ENCODE measurements at regions not wholly inside any gene's neighbourhood (a gene's known extent, or its start where the extent isn't known, plus 50 kb on each side); places are given as distances from the start of the nearest gene placed in this dataset.

- TF ChIP-seq EZH2 (IDR thresholded peaks at IDR 0.05; ENCODE audit: low read depth, unreplicated experiment): no peak
- TF ChIP-seq ZNF331 (CRISPR knock-in tag; IDR thresholded peaks at IDR 0.05; ENCODE audit: low read depth): no peak
Measured at GRCh38 chr22:49694462-49695260, 133.0 kb downstream of the BRD1 start (continued).

- Mint-ChIP-seq H3K27me3 (ENCODE audit: insufficient read depth, low read depth, poor library complexity) (peaks cover 5% of the 10 kb centered on the region), H3K4me3 (no peak overlapping the region), H3K4me1 (no peaks in the 10 kb centered on the region), H3K27ac (no peak overlapping the region), H3K36me3 (ENCODE audit: low read depth) (peaks cover 20% of the 10 kb centered on the region; the same call in 2 of the 3 replicates), H3K9me3 (peaks cover 41% of the 10 kb centered on the region)
- no peak overlapping the region for H3K27ac ChIP-seq (ENCODE audit: low read depth)
- no peaks in the 10 kb centered on the region for H3K27me3 ChIP-seq (ENCODE audit: insufficient read depth)
- H4K20me1 ChIP-seq (replicated peaks; ENCODE audit: insufficient read depth): no peaks in the 10 kb centered on the region
- H3K36me3 ChIP-seq (ENCODE audit: insufficient read depth): no peaks in the 10 kb centered on the region; the same call in 1 of the 2 replicates
- no peaks in the 10 kb centered on the region for H3F3A ChIP-seq (replicated peaks; ENCODE audit: low read depth)
- TF ChIP-seq, protein P1, sequence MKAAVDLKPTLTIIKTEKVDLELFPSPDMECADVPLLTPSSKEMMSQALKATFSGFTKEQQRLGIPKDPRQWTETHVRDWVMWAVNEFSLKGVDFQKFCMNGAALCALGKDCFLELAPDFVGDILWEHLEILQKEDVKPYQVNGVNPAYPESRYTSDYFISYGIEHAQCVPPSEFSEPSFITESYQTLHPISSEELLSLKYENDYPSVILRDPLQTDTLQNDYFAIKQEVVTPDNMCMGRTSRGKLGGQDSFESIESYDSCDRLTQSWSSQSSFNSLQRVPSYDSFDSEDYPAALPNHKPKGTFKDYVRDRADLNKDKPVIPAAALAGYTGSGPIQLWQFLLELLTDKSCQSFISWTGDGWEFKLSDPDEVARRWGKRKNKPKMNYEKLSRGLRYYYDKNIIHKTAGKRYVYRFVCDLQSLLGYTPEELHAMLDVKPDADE (IDR thresholded peaks at IDR 0.05): no peak
- TF ChIP-seq ZNF462 (CRISPR knock-in tag; IDR thresholded peaks at IDR 0.05) (no peak), STAT1 (IDR thresholded peaks at IDR 0.05; ENCODE audit: unreplicated experiment) (no peak)
- H3K4me3 ChIP-seq: no peak overlapping the region
- DNase-seq (ENCODE audit: low spot score) (no peak), ATAC-seq (no peak)
- no peaks in the 10 kb centered on the region for H3K4me1 ChIP-seq (ENCODE audit: insufficient read depth)
- H3K79me2 ChIP-seq (replicated peaks; ENCODE audit: insufficient read depth): no peaks in the 10 kb centered on the region
- no peaks in the 10 kb centered on the region for H3K9me2 ChIP-seq (ENCODE audit: insufficient read depth)
- no peak overlapping the region for H3K4me2 ChIP-seq
- H2AFZ ChIP-seq: no peak overlapping the region
Measured at GRCh38 chr22:49693848-49694247, 133.8 kb downstream of the BRD1 start.

All from GM23338 (cell line).